C4-2B (cell line): ENCODE measurements at regions not wholly inside any gene's neighbourhood (a gene's known extent, or its start where the extent isn't known, plus 50 kb on each side); places are given as distances from the start of the nearest gene placed in this dataset.

Experiments
- H3K27ac ChIP-seq: fragments of 450-650 bp; 2 replicates; pipeline ENCODE4 v1.5.1; 2017
- CTCF ChIP-seq: fragments of 450-650 bp; conservative IDR thresholded peaks from 2 replicates; pipeline ENCODE4 v1.5.1; 2017; ENCODE audit warnings: mild to moderate bottlenecking
- ZFX ChIP-seq: fragments of 450-650 bp; IDR thresholded peaks from 2 replicates; pipeline ENCODE4 v1.6.1; 2017

GRCh38 chr16:86708431-86708830 is 130.1 kb downstream of the FOXL1 start:
- H3K27ac ChIP-seq = no peak overlapping the region
- TF ChIP-seq CTCF = no peak
- no peak for TF ChIP-seq ZFX

DNA sequence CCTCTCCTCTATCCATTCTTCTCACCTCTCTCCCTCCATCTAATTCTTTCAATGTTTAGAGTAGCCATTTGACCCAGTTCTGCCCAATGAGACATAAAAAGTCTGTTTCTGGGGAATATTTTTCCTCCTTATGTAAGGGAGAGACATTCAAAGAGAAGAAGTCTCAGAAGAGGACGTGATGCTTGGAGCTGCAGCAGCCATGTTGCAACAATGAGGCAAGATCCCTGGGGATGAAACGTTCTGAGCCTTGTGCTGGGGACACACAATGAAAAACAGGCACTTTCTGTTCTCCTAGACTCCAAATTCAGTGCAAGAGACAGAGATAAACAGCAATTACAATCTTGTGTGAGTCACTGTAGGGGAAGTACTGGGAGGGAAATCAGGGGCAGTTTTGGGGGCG is 130.8 kb downstream of the FOXL1 start:
- no peak overlapping the region for H3K27ac ChIP-seq
- TF ChIP-seq CTCF (no peak), ZFX (no peak)

GRCh38 chr16:86709902-86710601 is 131.7 kb downstream of the FOXL1 start:
- H3K27ac ChIP-seq = no peak overlapping the region
- TF ChIP-seq ZFX = no peak
- no peak for TF ChIP-seq CTCF

DNA sequence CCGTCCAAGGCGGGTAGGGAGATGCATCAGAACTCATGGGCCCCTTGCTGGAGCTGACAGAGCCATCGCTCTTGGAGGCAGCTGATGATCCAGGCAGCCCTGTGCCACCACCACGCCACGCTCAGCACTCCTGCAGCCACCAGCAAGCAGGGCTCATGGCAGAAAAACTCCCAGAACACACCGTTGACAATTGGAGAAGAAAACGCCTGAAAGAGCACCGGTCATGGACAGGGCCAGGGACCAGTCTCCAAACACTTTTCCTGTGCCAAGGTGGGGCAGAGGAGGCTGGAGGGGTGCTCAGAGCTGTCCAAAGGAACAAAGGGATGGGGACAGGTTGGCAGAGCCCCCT is 132.2 kb downstream of the FOXL1 start:
- no peak for TF ChIP-seq CTCF
- no peak for TF ChIP-seq ZFX
- H3K27ac ChIP-seq = no peak overlapping the region

GRCh38 chr16:86712158-86713009 is 134.0 kb downstream of the FOXL1 start:
- no peak for TF ChIP-seq ZFX
- TF ChIP-seq CTCF = no peak
- H3K27ac ChIP-seq = no peak overlapping the region

DNA sequence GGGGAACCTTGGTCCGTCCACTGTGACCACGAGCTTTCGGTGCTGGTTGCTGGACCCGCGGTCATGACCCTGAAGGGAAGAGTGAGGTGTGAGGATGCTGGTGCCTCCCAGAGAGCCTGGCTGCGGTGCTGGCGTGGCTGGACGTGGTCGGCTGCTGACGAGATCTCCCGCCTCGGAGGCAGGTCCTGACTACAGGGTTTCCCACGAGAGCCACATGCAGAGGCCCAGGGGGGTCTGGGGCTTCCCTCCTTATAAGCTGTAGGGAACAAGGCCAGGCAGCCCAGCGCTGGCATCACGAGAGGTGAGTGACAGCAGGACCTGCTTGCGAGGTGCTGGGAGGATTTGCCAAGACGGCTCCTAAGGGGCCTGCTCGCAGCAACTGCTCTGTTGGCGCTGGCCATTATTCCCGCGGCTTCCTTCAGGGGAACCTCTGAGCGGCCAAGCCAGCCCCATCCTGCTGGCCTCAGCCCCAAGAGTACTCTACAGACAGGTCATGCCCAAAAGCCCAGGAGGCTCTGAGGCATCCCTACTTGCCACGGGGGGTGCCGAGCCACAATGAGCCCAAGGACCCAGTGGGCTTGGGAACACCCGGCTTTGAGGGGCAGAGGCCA is 134.8 kb downstream of the FOXL1 start:
- TF ChIP-seq CTCF (no peak), ZFX (no peak)
- H3K27ac ChIP-seq = no peak overlapping the region

DNA sequence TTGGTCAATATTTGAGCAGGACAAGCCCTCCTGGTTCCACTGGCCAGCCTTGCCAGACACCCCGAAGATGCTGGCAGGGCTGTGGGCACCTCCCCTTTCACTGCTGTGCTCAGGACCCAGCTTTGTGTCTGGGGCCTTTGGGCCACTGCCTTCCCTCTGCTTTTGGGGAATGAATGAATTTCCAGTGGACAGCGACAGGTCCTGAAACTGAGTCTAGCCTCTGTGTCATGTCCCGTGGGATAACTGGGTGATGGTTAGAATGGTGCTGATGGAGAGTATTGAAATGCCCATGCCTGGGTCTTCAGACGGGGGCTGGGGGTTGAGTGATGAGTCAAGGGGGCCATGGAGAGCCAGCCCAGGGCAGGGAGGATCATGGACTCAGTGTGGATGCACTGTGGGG is 135.8 kb downstream of the FOXL1 start:
- H3K27ac ChIP-seq = no peak overlapping the region
- TF ChIP-seq CTCF = no peak
- TF ChIP-seq ZFX = no peak
